ENCODE measurements at regions not wholly inside any gene's neighbourhood (a gene's known extent, or its start where the extent isn't known, plus 50 kb on each side); places are given as distances from the start of the nearest gene placed in this dataset.

DNA sequence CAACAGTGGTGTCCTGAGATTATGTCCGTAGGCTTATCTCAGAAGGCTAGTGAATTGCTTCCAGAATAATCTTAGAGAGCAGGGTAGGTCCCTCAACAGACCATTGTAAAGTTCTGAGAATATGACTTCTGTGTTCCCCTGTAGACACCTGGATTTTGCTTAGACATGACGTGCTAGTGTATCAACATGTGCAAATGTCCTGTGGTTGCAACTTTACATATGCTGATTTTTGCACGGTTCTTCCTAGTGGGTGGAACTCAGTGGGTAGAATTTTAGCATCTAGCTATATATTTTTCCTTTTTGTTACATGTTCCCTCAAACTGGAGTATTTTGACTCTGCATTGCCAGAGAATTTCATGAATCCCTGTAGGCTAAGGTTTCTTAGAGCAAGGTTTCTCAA is 459.2 kb downstream of the RNF144B start:
- TF ChIP-seq, protein P1, sequence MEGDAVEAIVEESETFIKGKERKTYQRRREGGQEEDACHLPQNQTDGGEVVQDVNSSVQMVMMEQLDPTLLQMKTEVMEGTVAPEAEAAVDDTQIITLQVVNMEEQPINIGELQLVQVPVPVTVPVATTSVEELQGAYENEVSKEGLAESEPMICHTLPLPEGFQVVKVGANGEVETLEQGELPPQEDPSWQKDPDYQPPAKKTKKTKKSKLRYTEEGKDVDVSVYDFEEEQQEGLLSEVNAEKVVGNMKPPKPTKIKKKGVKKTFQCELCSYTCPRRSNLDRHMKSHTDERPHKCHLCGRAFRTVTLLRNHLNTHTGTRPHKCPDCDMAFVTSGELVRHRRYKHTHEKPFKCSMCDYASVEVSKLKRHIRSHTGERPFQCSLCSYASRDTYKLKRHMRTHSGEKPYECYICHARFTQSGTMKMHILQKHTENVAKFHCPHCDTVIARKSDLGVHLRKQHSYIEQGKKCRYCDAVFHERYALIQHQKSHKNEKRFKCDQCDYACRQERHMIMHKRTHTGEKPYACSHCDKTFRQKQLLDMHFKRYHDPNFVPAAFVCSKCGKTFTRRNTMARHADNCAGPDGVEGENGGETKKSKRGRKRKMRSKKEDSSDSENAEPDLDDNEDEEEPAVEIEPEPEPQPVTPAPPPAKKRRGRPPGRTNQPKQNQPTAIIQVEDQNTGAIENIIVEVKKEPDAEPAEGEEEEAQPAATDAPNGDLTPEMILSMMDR (IDR thresholded peaks at IDR 0.05), result no peak
- TF ChIP-seq POLR2A (IDR thresholded peaks at IDR 0.05), result no peak

Measured in upper lobe of left lung (tissue), 4 donors.